ENCODE measurements at regions not wholly inside any gene's neighbourhood (a gene's known extent, or its start where the extent isn't known, plus 50 kb on each side); places are given as distances from the start of the nearest gene placed in this dataset.
A peak's percentile ranks its signal among the peaks of the same experiment; 100 is the strongest.

- H3K4me3 Mint-ChIP-seq (ENCODE audit: low read depth): no peak overlapping the region
- intact Hi-C loops (cut with micrococcal nuclease): no loop called here
- H3K9me3 Mint-ChIP-seq: no peaks in the 10 kb centered on the region
- no peaks in the 10 kb centered on the region for H3K27me3 Mint-ChIP-seq (ENCODE audit: low read depth)
- H3K4me1 Mint-ChIP-seq (ENCODE audit: low read depth): no peaks in the 10 kb centered on the region
- DNase-seq (ENCODE audit: low spot score): peak; percentile 9
- H3K36me3 Mint-ChIP-seq (ENCODE audit: low read depth): no peaks in the 10 kb centered on the region
- H3K27ac Mint-ChIP-seq: no peak overlapping the region
Measured at GRCh38 chr3:25033407-25034029, 394.5 kb upstream of the RARB start.

GRCh38 chr3:25035526-25035925, 392.5 kb upstream of the RARB start:
- Mint-ChIP-seq H3K4me1 (ENCODE audit: low read depth) (no peaks in the 10 kb centered on the region), H3K36me3 (ENCODE audit: low read depth) (no peaks in the 10 kb centered on the region), H3K9me3 (no peaks in the 10 kb centered on the region)

GRCh38 chr3:25036633-25037032, 391.4 kb upstream of the RARB start:
- Mint-ChIP-seq H3K4me1 (ENCODE audit: low read depth) (no peaks in the 10 kb centered on the region), H3K27me3 (ENCODE audit: low read depth) (no peaks in the 10 kb centered on the region), H3K9me3 (no peaks in the 10 kb centered on the region), H3K4me3 (ENCODE audit: low read depth) (no peak overlapping the region), H3K27ac (no peak overlapping the region), H3K36me3 (ENCODE audit: low read depth) (no peaks in the 10 kb centered on the region)
- intact Hi-C loops (cut with micrococcal nuclease): no loop called here
- DNase-seq (ENCODE audit: low spot score): no peak

More at GRCh38 chr3:25035526-25035925, 392.5 kb upstream of the RARB start:
- H3K4me3 Mint-ChIP-seq (ENCODE audit: low read depth): no peak overlapping the region
- intact Hi-C loops (cut with micrococcal nuclease): no loop called here
- no peak for DNase-seq (ENCODE audit: low spot score)
- H3K27ac Mint-ChIP-seq: no peak overlapping the region
- no peaks in the 10 kb centered on the region for H3K27me3 Mint-ChIP-seq (ENCODE audit: low read depth)

- H3K36me3 Mint-ChIP-seq (ENCODE audit: low read depth): no peaks in the 10 kb centered on the region
- H3K27me3 Mint-ChIP-seq (ENCODE audit: low read depth): no peaks in the 10 kb centered on the region
- intact Hi-C loops (cut with micrococcal nuclease): no loop called here
- H3K27ac Mint-ChIP-seq: no peak overlapping the region
- no peak overlapping the region for H3K4me3 Mint-ChIP-seq (ENCODE audit: low read depth)
- H3K9me3 Mint-ChIP-seq: no peaks in the 10 kb centered on the region
- H3K4me1 Mint-ChIP-seq (ENCODE audit: low read depth): no peaks in the 10 kb centered on the region
- DNase-seq (ENCODE audit: low spot score): no peak
Measured at GRCh38 chr3:25037049-25037547, 391.0 kb upstream of the RARB start.

GRCh38 chr3:25038271-25038670, 389.8 kb upstream of the RARB start:
- Mint-ChIP-seq H3K27me3 (ENCODE audit: low read depth) (no peaks in the 10 kb centered on the region), H3K4me3 (ENCODE audit: low read depth) (no peak overlapping the region), H3K36me3 (ENCODE audit: low read depth) (no peaks in the 10 kb centered on the region), H3K4me1 (ENCODE audit: low read depth) (no peaks in the 10 kb centered on the region), H3K9me3 (no peaks in the 10 kb centered on the region), H3K27ac (no peak overlapping the region)
- intact Hi-C loops (cut with micrococcal nuclease): no loop called here
- no peak for DNase-seq (ENCODE audit: low spot score)

GRCh38 chr3:25038922-25039321, 389.1 kb upstream of the RARB start:
- no peak for DNase-seq (ENCODE audit: low spot score)
- no peaks in the 10 kb centered on the region for H3K4me1 Mint-ChIP-seq (ENCODE audit: low read depth)
- H3K36me3 Mint-ChIP-seq (ENCODE audit: low read depth): no peaks in the 10 kb centered on the region
- H3K27me3 Mint-ChIP-seq (ENCODE audit: low read depth): no peaks in the 10 kb centered on the region
- no peaks in the 10 kb centered on the region for H3K9me3 Mint-ChIP-seq
- intact Hi-C loops (cut with micrococcal nuclease): no loop called here
- H3K27ac Mint-ChIP-seq: no peak overlapping the region
- H3K4me3 Mint-ChIP-seq (ENCODE audit: low read depth): no peak overlapping the region

GRCh38 chr3:25040748-25041147, 387.3 kb upstream of the RARB start:
- Mint-ChIP-seq H3K36me3 (ENCODE audit: low read depth) (no peaks in the 10 kb centered on the region), H3K9me3 (no peaks in the 10 kb centered on the region), H3K27me3 (ENCODE audit: low read depth) (no peaks in the 10 kb centered on the region), H3K4me1 (ENCODE audit: low read depth) (no peaks in the 10 kb centered on the region), H3K27ac (no peak overlapping the region), H3K4me3 (ENCODE audit: low read depth) (no peak overlapping the region)
- no peak for DNase-seq (ENCODE audit: low spot score)
- intact Hi-C loops (cut with micrococcal nuclease): no loop called here

GRCh38 chr3:25041871-25042584, 386.0 kb upstream of the RARB start:
- Mint-ChIP-seq H3K4me3 (ENCODE audit: low read depth) (no peak overlapping the region), H3K27me3 (ENCODE audit: low read depth) (no peaks in the 10 kb centered on the region), H3K36me3 (ENCODE audit: low read depth) (no peaks in the 10 kb centered on the region), H3K27ac (no peak overlapping the region), H3K9me3 (no peaks in the 10 kb centered on the region), H3K4me1 (ENCODE audit: low read depth) (no peaks in the 10 kb centered on the region)
- no peak for DNase-seq (ENCODE audit: low spot score)
- intact Hi-C loops (cut with micrococcal nuclease): no loop called here

- Mint-ChIP-seq H3K4me1 (ENCODE audit: low read depth) (no peaks in the 10 kb centered on the region), H3K27ac (no peak overlapping the region), H3K27me3 (ENCODE audit: low read depth) (no peaks in the 10 kb centered on the region), H3K36me3 (ENCODE audit: low read depth) (no peaks in the 10 kb centered on the region), H3K9me3 (no peaks in the 10 kb centered on the region), H3K4me3 (ENCODE audit: low read depth) (no peak overlapping the region)
- intact Hi-C loops (cut with micrococcal nuclease): no loop called here
- no peak for DNase-seq (ENCODE audit: low spot score)
Measured at GRCh38 chr3:25043177-25043576, 384.9 kb upstream of the RARB start.

GRCh38 chr3:25043749-25044148, 384.3 kb upstream of the RARB start:
- Mint-ChIP-seq H3K27me3 (ENCODE audit: low read depth) (no peaks in the 10 kb centered on the region), H3K4me1 (ENCODE audit: low read depth) (no peaks in the 10 kb centered on the region)
- intact Hi-C loops (cut with micrococcal nuclease): no loop called here

GRCh38 chr3:25044762-25045710, 383.0 kb upstream of the RARB start:
- no peak overlapping the region for H3K4me3 Mint-ChIP-seq (ENCODE audit: low read depth)
- no peaks in the 10 kb centered on the region for H3K27me3 Mint-ChIP-seq (ENCODE audit: low read depth)

More at GRCh38 chr3:25043749-25044148, 384.3 kb upstream of the RARB start:
- H3K4me3 Mint-ChIP-seq (ENCODE audit: low read depth): no peak overlapping the region
- no peak for DNase-seq (ENCODE audit: low spot score)
- no peaks in the 10 kb centered on the region for H3K9me3 Mint-ChIP-seq
- H3K36me3 Mint-ChIP-seq (ENCODE audit: low read depth): no peaks in the 10 kb centered on the region
- no peak overlapping the region for H3K27ac Mint-ChIP-seq

GRCh38 chr3:25046911-25047771, 380.9 kb upstream of the RARB start:
- Mint-ChIP-seq H3K36me3 (ENCODE audit: low read depth) (no peaks in the 10 kb centered on the region), H3K4me3 (ENCODE audit: low read depth) (no peak overlapping the region), H3K9me3 (peaks cover 5% of the 10 kb centered on the region), H3K4me1 (ENCODE audit: low read depth) (no peaks in the 10 kb centered on the region), H3K27ac (no peak overlapping the region), H3K27me3 (ENCODE audit: low read depth) (no peaks in the 10 kb centered on the region)
- DNase-seq (ENCODE audit: low spot score): no peak
- intact Hi-C loops (cut with micrococcal nuclease): no loop called here

More at GRCh38 chr3:25044762-25045710, 383.0 kb upstream of the RARB start:
- intact Hi-C loops (cut with micrococcal nuclease): no loop called here
- no peak for DNase-seq (ENCODE audit: low spot score)
- Mint-ChIP-seq H3K27ac (no peak overlapping the region), H3K36me3 (ENCODE audit: low read depth) (no peaks in the 10 kb centered on the region), H3K9me3 (peaks cover 5% of the 10 kb centered on the region), H3K4me1 (ENCODE audit: low read depth) (no peaks in the 10 kb centered on the region)

All from activated T-helper 2 cell treated with anti-CD3 and anti-CD28 coated beads, Interferon-gamma antibody, Interleukin-2, Interleukin-4, amounts not matched to agents 10 μg/mL and 5 μg/mL and 100 μg/mL, durations not matched to agents 14 hours and 24 hours and 36 hours (primary cell).